Neural crest cell (in vitro differentiated cells): ENCODE measurements at regions not wholly inside any gene's neighbourhood (a gene's known extent, or its start where the extent isn't known, plus 50 kb on each side); places are given as distances from the start of the nearest gene placed in this dataset.

Source experiments
- DNase-seq: peaks from one replicate; pipeline ENCODE4 v3.0.0; 2021; ENCODE audit warnings: low read depth, mixed read lengths, low spot score
- H3K27ac Mint-ChIP-seq: one replicate; pipeline ENCODE4 v1.8.0; 2021; ENCODE audit warnings: mild to moderate bottlenecking, mixed read lengths; ENCODE audit not compliant: unreplicated experiment
- H3K27me3 Mint-ChIP-seq: 2 replicates; pipeline ENCODE4 v1.8.0; 2021; ENCODE audit warnings: low read depth, mild to moderate bottlenecking, mixed read lengths
- H3K36me3 Mint-ChIP-seq: 2 replicates; pipeline ENCODE4 v1.8.0; 2021; ENCODE audit warnings: low read depth, mild to moderate bottlenecking, mixed read lengths
- H3K4me1 Mint-ChIP-seq: 2 replicates; pipeline ENCODE4 v1.8.0; 2021; ENCODE audit warnings: mixed read lengths
- H3K4me3 Mint-ChIP-seq: one replicate; pipeline ENCODE4 v1.8.0; 2021; ENCODE audit warnings: mild to moderate bottlenecking, mixed read lengths
- H3K9me3 Mint-ChIP-seq: 2 replicates; pipeline ENCODE4 v1.8.0; 2021; ENCODE audit warnings: mixed read lengths
- CTCF ChIP-seq: fragments of 200-600 bp; sonication (generic); conservative IDR thresholded peaks from 2 replicates; pipeline ENCODE4 v1.5.0; 2021; ENCODE audit warnings: antibody characterized with exemption, mild to moderate bottlenecking

DNA sequence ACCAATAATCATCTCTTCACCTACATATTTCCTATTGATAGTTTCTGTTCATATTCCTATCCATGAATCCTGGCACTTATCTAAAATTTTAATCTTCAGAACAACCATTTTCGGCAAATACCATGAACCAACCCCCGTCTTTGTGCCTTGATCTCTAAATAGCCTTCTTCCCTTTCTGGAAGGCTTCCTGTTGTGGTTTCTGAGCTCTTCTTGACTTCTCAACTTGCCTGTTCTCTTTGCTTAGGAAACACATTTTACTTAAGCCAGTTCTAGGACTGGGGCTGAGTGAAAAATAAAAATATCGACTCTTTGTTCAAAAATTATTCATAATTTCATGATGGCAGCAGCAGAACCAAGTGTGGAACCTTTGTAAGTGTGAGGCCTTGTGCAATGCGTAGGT, 882.4 kb downstream of the C4orf33 start:
- no peak for TF ChIP-seq CTCF
- Mint-ChIP-seq H3K4me1 (no peaks in the 10 kb centered on the region), H3K4me3 (no peak overlapping the region), H3K27me3 (no peaks in the 10 kb centered on the region), H3K9me3 (no peaks in the 10 kb centered on the region), H3K27ac (no peak overlapping the region), H3K36me3 (no peaks in the 10 kb centered on the region)
- no peak for DNase-seq

DNA sequence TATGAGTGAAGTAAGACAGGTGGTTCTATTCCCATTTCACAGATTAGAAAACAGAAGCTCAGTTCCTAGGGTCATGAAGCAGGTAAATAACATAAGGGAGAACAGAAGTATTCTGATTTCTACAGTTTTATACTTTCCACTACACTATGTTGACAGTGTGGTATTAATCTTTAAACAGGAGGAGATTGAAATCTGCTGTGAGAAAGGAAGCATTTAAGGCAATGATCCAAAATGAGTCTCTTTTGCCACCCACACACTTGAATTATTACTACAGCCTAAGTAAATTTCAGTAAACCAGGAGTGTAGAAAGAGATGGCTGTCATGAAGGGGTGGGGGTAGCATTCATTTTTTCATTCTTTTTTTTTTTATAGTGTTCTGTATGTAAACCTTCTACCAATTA, 893.0 kb downstream of the C4orf33 start:
- H3K36me3 Mint-ChIP-seq: no peaks in the 10 kb centered on the region
- no peaks in the 10 kb centered on the region for H3K27me3 Mint-ChIP-seq
- no peak overlapping the region for H3K27ac Mint-ChIP-seq
- TF ChIP-seq CTCF: no peak
- H3K4me1 Mint-ChIP-seq: no peaks in the 10 kb centered on the region
- DNase-seq: no peak
- no peak overlapping the region for H3K4me3 Mint-ChIP-seq
- no peaks in the 10 kb centered on the region for H3K9me3 Mint-ChIP-seq

DNA sequence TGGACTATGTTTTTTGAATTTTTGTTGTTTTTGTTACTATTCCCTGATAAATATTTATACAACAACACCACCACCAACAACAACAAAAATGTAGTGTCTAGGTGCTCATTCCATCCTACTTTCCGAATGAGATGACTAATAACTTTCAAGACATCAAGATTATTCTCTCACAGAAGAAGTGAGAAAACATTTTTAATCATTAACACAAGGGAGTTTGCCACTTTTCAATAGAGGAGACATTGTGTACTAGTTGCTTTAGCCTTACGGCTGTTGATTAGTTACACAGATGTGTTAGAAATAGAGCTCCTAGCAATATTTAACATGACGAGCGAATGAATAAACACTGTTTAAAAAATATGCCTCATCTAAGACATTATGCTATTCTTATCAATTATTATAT, 898.8 kb downstream of the C4orf33 start:
- no peak for TF ChIP-seq CTCF

GRCh38 chr4:129998436-129999150, 902.6 kb downstream of the C4orf33 start:
- H3K36me3 Mint-ChIP-seq: peaks cover 6% of the 10 kb centered on the region
- peaks cover 10% of the 10 kb centered on the region for H3K9me3 Mint-ChIP-seq
- H3K4me3 Mint-ChIP-seq: no peak overlapping the region
- no peaks in the 10 kb centered on the region for H3K4me1 Mint-ChIP-seq
- no peak for DNase-seq
- no peak overlapping the region for H3K27ac Mint-ChIP-seq
- H3K27me3 Mint-ChIP-seq: no peaks in the 10 kb centered on the region
- TF ChIP-seq CTCF: no peak

More for the DNA sequence above, 898.8 kb downstream of the C4orf33 start:
- Mint-ChIP-seq H3K36me3 (no peaks in the 10 kb centered on the region), H3K9me3 (peaks cover 3% of the 10 kb centered on the region), H3K27me3 (no peaks in the 10 kb centered on the region), H3K4me1 (no peaks in the 10 kb centered on the region), H3K27ac (no peak overlapping the region), H3K4me3 (no peak overlapping the region)
- no peak for DNase-seq

DNA sequence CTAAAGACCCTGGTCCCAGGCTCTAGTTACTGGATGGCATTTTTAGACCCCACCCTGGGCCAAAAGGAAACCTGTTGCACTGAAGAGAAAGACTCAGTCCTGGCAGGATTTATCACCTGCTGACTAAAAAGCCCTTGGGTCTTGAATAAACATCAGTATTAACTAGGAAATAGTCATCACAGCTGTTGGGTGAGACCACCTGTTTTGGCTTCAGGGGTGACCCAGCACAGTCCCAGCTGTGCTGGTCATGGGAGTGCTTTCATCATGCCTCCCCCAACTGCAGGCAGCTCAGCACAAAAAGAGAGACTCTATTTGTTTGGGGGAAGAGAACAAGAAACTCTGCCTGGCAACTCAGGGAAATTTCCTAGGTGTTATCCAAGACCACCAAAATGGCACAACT, 903.2 kb downstream of the C4orf33 start:
- H3K36me3 Mint-ChIP-seq: peaks cover 6% of the 10 kb centered on the region
- TF ChIP-seq CTCF: no peak
- no peaks in the 10 kb centered on the region for H3K4me1 Mint-ChIP-seq
- H3K9me3 Mint-ChIP-seq: peaks cover 10% of the 10 kb centered on the region
- no peak for DNase-seq
- no peak overlapping the region for H3K27ac Mint-ChIP-seq
- no peak overlapping the region for H3K4me3 Mint-ChIP-seq
- H3K27me3 Mint-ChIP-seq: no peaks in the 10 kb centered on the region
